SK-N-SH (cell line): ENCODE measurements at regions not wholly inside any gene's neighbourhood (a gene's known extent, or its start where the extent isn't known, plus 50 kb on each side); places are given as distances from the start of the nearest gene placed in this dataset.

Experiments used
- CTCF ChIA-PET: fragments of 300-600, 350-600 bp; formaldehyde crosslinking; extraction: SDS; loops from one replicate; lab custom pipeline; 2021; lab: Yijun Ruan, JAX
- POLR2A ChIA-PET: fragments of 350-600 bp; sonication (Branson Sonifier 250); formaldehyde crosslinking; extraction: SDS; loops from one replicate; lab custom pipeline; 2020; ENCODE audit warnings: antibody characterized with exemption, inconsistent platforms; lab: Yijun Ruan, JAX
- DNase-seq: peaks from one replicate; pipeline ENCODE4 v3.0.0; 2012
- H2AFZ ChIP-seq: fragments of 200-600 bp; sonication (generic); 2 replicates; pipeline ENCODE4 v1.8.1; 2016; ENCODE audit warnings: antibody characterized with exemption, mild to moderate bottlenecking, low read depth
- H3F3A ChIP-seq: fragments of 200-600 bp; sonication (generic); replicated peaks from 2 replicates; pipeline ENCODE3; 2016; ENCODE audit warnings: antibody characterized with exemption, mild to moderate bottlenecking; ENCODE audit not compliant: insufficient read depth
- H3K27ac ChIP-seq, 2 experiments: fragments of 200-500 bp in 1 of 2; fragments of 200-600 bp in 1 of 2; sonication (Bioruptor generic) in 1 of 2; sonication (generic), shearing (Covaris generic) in 1 of 2; 2 replicates each; pipeline versions ENCODE4 v1.5.1 to v1.6.1; 2014 to 2016; ENCODE audit warnings: low read depth in 2 of 2, inconsistent platforms in 1 of 2, low read length in 1 of 2, mild to moderate bottlenecking in 1 of 2, mixed read lengths in 1 of 2
- H3K27me3 ChIP-seq: fragments of 200-600 bp; sonication (generic), shearing (Covaris generic); 2 replicates; pipeline ENCODE4 v1.6.1; 2016; ENCODE audit warnings: mixed run types; ENCODE audit not compliant: insufficient read depth
- H3K36me3 ChIP-seq, 2 experiments: fragments of 200-500 bp in 1 of 2; fragments of 200-600 bp in 1 of 2; sonication (Bioruptor generic) in 1 of 2; sonication (generic) in 1 of 2; replicated peaks in 1 of 2; 2 replicates each; pipeline versions ENCODE3 to v1.5.1; 2014 to 2016; ENCODE audit warnings: low read length in 1 of 2, mild to moderate bottlenecking in 1 of 2; ENCODE audit not compliant: insufficient read depth in 2 of 2, control insufficient read depth in 1 of 2
- H3K4me1 ChIP-seq, 2 experiments: fragments of 200-500 bp in 1 of 2; fragments of 200-600 bp in 1 of 2; sonication (Bioruptor generic) in 1 of 2; sonication (generic), shearing (Covaris generic) in 1 of 2; 2 replicates each; pipeline versions ENCODE4 v1.5.1 to v1.6.1; 2014 to 2016; ENCODE audit warnings: low read depth in 1 of 2, low read length in 1 of 2, mixed run types in 1 of 2; ENCODE audit not compliant: insufficient read depth in 2 of 2, control insufficient read depth in 1 of 2
- H3K4me2 ChIP-seq: fragments of 200-600 bp; sonication (generic), shearing (Covaris generic); 2 replicates; pipeline ENCODE4 v1.6.1; 2017; ENCODE audit warnings: mixed run types
- H3K4me3 ChIP-seq, 2 experiments: fragments of 200-500 bp in 1 of 2; fragments of 200-600 bp in 1 of 2; sonication (Bioruptor generic) in 1 of 2; sonication (generic), shearing (Covaris generic) in 1 of 2; 2 replicates each; pipeline versions ENCODE4 v1.5.1 to v1.8.1; 2014 to 2016; ENCODE audit warnings: low read depth in 2 of 2, inconsistent platforms in 1 of 2, low read length in 1 of 2, mild to moderate bottlenecking in 1 of 2, mixed read lengths in 1 of 2, moderate library complexity in 1 of 2
- H3K79me2 ChIP-seq: fragments of 200-600 bp; sonication (generic); 2 replicates; pipeline ENCODE4 v1.8.1; 2017; ENCODE audit warnings: mild to moderate bottlenecking; ENCODE audit not compliant: insufficient read depth
- H3K9ac ChIP-seq: fragments of 200-600 bp; sonication (generic); 2 replicates; pipeline ENCODE4 v1.6.1; 2017; ENCODE audit warnings: mixed run types
- H3K9me2 ChIP-seq: fragments of 200-600 bp; sonication (generic); 2 replicates; pipeline ENCODE4 v1.6.1; 2017; ENCODE audit warnings: mixed run types
- H3K9me3 ChIP-seq: fragments of 200-600 bp; sonication (generic); 2 replicates; pipeline ENCODE4 v1.6.1; 2017; ENCODE audit warnings: mixed run types, mild to moderate bottlenecking, moderate library complexity
- H4K20me1 ChIP-seq: fragments of 200-600 bp; sonication (generic); 2 replicates; pipeline ENCODE4 v1.6.1; 2017; ENCODE audit warnings: mild to moderate bottlenecking, mixed run types; ENCODE audit not compliant: insufficient read depth
- CTCF ChIP-seq: fragments of 200-600 bp; sonication (generic); IDR thresholded peaks from 2 replicates; pipeline ENCODE4 v1.6.1; 2017; ENCODE audit warnings: antibody characterized with exemption, mild to moderate bottlenecking, moderate library complexity
- FOSL2 ChIP-seq: IDR thresholded peaks from 2 replicates; pipeline ENCODE4 v1.4.0; 2012; ENCODE audit warnings: low read depth, mild to moderate bottlenecking, moderate library complexity, borderline replicate concordance
- FOXJ3 ChIP-seq: sonication (generic); formaldehyde crosslinking; IDR thresholded peaks from 2 replicates; pipeline ENCODE4 v1.5.1; 2020; ENCODE audit warnings: mild to moderate bottlenecking, missing genetic modification reagents
- MAX ChIP-seq: IDR thresholded peaks from 2 replicates; pipeline ENCODE4 v1.4.0; 2012; ENCODE audit warnings: low read depth
- MXI1 ChIP-seq: IDR thresholded peaks from 2 replicates; pipeline ENCODE4 v1.6.1; 2012; ENCODE audit warnings: mild to moderate bottlenecking, low read depth, low read length, improper control_type of control experiment
- NRF1 ChIP-seq: IDR thresholded peaks from 2 replicates; pipeline ENCODE4 v1.6.1; 2012; ENCODE audit warnings: low read depth, mild to moderate bottlenecking, low read length
- PBX3 ChIP-seq: IDR thresholded peaks from 2 replicates; pipeline ENCODE4; 2012
- SMC3 ChIP-seq: IDR thresholded peaks from 2 replicates; pipeline ENCODE4 v1.6.1; 2012; ENCODE audit warnings: low read depth, low read length, improper control_type of control experiment
- TAF1 ChIP-seq: IDR thresholded peaks from 2 replicates; pipeline ENCODE4 v1.6.1; 2012; ENCODE audit warnings: low read depth, mild to moderate bottlenecking, low read length, moderate library complexity, borderline replicate concordance
- TCF12 ChIP-seq: IDR thresholded peaks from 2 replicates; pipeline ENCODE4 v1.4.0; 2012
- WGBS: methylation state at CpG from one replicate; pipeline ENCODE4 v1.1.6; 2017; ENCODE audit warnings: low lambda C conversion rate; 5-methylcytosine and 5-hydroxymethylcytosine counted together
- TF ChIP-seq, protein P1 (sequence below): IDR thresholded peaks from 2 replicates; pipeline ENCODE4 v1.4.0; 2012; ENCODE audit warnings: low read depth, borderline replicate concordance
- TF ChIP-seq, protein P2 (sequence below): fragments of 150-350 bp; IDR thresholded peaks from 2 replicates; pipeline ENCODE4 v1.6.1; 2016; ENCODE audit warnings: mild to moderate bottlenecking, low read depth, low read length

DNA sequence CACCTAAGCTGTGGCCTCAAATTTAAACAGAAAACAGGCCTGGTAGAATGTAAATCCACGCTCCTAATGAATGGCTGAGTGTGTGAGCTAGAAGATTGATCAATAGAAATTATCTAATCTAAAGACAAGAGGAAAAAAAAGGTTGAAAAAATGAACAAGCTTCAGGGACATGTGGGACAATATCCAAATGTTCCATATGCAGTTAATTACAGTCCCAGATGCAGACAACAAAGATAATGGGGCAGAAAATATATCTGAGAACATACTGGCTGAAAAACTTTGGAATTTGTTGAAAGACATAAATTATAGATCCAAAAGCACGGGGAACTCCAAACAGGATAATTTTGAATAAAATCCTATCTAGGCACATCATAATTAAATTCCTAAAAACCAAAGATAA lies 186.7 kb upstream of the SIX2 start:
- TF ChIP-seq, protein P1, sequence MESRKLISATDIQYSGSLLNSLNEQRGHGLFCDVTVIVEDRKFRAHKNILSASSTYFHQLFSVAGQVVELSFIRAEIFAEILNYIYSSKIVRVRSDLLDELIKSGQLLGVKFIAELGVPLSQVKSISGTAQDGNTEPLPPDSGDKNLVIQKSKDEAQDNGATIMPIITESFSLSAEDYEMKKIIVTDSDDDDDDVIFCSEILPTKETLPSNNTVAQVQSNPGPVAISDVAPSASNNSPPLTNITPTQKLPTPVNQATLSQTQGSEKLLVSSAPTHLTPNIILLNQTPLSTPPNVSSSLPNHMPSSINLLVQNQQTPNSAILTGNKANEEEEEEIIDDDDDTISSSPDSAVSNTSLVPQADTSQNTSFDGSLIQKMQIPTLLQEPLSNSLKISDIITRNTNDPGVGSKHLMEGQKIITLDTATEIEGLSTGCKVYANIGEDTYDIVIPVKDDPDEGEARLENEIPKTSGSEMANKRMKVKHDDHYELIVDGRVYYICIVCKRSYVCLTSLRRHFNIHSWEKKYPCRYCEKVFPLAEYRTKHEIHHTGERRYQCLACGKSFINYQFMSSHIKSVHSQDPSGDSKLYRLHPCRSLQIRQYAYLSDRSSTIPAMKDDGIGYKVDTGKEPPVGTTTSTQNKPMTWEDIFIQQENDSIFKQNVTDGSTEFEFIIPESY: no peak
- TF ChIP-seq CTCF: no peak
- peak; percentile 17; the same call in 1 of the 2 replicates for TF ChIP-seq TCF12
- no peak for TF ChIP-seq FOSL2
- Histone ChIP-seq H3K36me3 (no peaks in the 10 kb centered on the region), H3K27me3 (no peaks in the 10 kb centered on the region), H3K79me2 (no peaks in the 10 kb centered on the region), H3K4me2 (no peak overlapping the region), H3K9ac (no peak overlapping the region), H3K4me3 (no peak overlapping the region), H3K27ac (no peak overlapping the region; a peak in 1 of 4 replicates), H2AFZ (no peak overlapping the region), H3K4me1 (peaks cover 0 to 12% of the 10 kb centered on the region in 2 experiments; a peak in 2 of 4 replicates), H3F3A (no peaks in the 10 kb centered on the region), H3K9me3 (peaks cover 10% of the 10 kb centered on the region), H3K9me2 (no peaks in the 10 kb centered on the region), H4K20me1 (no peaks in the 10 kb centered on the region)
- WGBS: 34% methylated on average over 2 of the region's 2 CpGs
- CTCF ChIA-PET: no interaction called here
- POLR2A ChIA-PET: no interaction called here
- DNase-seq: no peak

DNA sequence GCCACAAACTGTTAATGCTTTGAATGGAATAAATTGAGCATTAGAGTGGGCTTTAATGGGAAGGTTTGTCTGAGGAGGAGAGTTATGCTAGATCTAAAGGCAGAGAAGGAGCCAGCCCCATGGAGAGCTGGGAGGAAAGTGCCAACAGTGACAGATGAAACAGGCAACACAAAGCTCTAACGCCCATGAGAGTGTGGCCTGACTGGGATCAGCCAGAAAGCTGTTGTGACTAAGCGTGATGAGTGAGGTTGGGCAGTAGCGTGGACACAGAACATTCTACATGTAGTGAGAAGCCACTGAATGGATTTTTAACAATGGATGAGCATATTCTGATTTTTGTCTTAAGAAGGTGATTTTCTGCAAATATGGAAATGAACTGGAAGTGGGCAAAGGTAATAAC lies 185.3 kb upstream of the SIX2 start:
- no peaks in the 10 kb centered on the region for H3K36me3 ChIP-seq
- peaks cover 0 to 19% of the 10 kb centered on the region in 2 experiments; a peak in 2 of 4 replicates for H3K4me1 ChIP-seq
- peaks cover 10% of the 10 kb centered on the region for H3K9me3 ChIP-seq
- CTCF ChIA-PET: interaction anchor here (1.0 kb wide), 1 partner anchor 213 kb away, joined by 4 read pairs; no protein-coding TSS in a partner anchor
- H2AFZ ChIP-seq: no peak overlapping the region
- no peaks in the 10 kb centered on the region for H3K27me3 ChIP-seq
- DNase-seq: no peak
- POLR2A ChIA-PET: no interaction called here
- H3K9ac ChIP-seq: no peak overlapping the region
- no peaks in the 10 kb centered on the region for H3K9me2 ChIP-seq
- no peak overlapping the region for H3K27ac ChIP-seq
- H4K20me1 ChIP-seq: no peaks in the 10 kb centered on the region
- no peaks in the 10 kb centered on the region for H3F3A ChIP-seq
- no peaks in the 10 kb centered on the region for H3K79me2 ChIP-seq
- H3K4me3 ChIP-seq: no peak overlapping the region
- H3K4me2 ChIP-seq: no peak overlapping the region
- TF ChIP-seq MXI1 (no peak), NRF1 (no peak), SMC3 (no peak), TAF1 (no peak), FOXJ3 (CRISPR knock-in tag) (no peak), MAX (no peak), PBX3 (no peak)
- TF ChIP-seq, protein P2, sequence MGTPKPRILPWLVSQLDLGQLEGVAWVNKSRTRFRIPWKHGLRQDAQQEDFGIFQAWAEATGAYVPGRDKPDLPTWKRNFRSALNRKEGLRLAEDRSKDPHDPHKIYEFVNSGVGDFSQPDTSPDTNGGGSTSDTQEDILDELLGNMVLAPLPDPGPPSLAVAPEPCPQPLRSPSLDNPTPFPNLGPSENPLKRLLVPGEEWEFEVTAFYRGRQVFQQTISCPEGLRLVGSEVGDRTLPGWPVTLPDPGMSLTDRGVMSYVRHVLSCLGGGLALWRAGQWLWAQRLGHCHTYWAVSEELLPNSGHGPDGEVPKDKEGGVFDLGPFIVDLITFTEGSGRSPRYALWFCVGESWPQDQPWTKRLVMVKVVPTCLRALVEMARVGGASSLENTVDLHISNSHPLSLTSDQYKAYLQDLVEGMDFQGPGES: no peak
- WGBS: 77% methylated on average over 3 of the region's 3 CpGs
